MM.1S (cell line): ENCODE measurements at regions not wholly inside any gene's neighbourhood (a gene's known extent, or its start where the extent isn't known, plus 50 kb on each side); places are given as distances from the start of the nearest gene placed in this dataset.

ENCODE experiments used
- DNase-seq: peaks from one replicate; pipeline ENCODE4 v3.0.0-alpha.2; 2015
- H2AFZ ChIP-seq: fragments of 300-600 bp; sonication (generic); 2 replicates; pipeline ENCODE4 v1.6.0; 2016; ENCODE audit warnings: antibody characterized with exemption, low read length
- H3F3A ChIP-seq: fragments of 300-600 bp; sonication (generic); 2 replicates; pipeline ENCODE4 v1.6.1; 2016; ENCODE audit warnings: mild to moderate bottlenecking, antibody characterized with exemption, low read length, moderate library complexity, mixed read lengths; ENCODE audit not compliant: insufficient read depth
- H3K27ac ChIP-seq: fragments of 300-600 bp; sonication (generic); 2 replicates; pipeline ENCODE4 v1.5.1; 2016; ENCODE audit warnings: mild to moderate bottlenecking, low read length
- H3K27me3 ChIP-seq: fragments of 300-600 bp; sonication (generic); replicated peaks from 2 replicates; pipeline ENCODE4 v1.6.0; 2016; ENCODE audit warnings: low read length; ENCODE audit not compliant: insufficient read depth
- H3K36me3 ChIP-seq: fragments of 300-600 bp; sonication (generic); replicated peaks from 2 replicates; pipeline ENCODE4 v1.6.1; 2016; ENCODE audit warnings: mild to moderate bottlenecking, low read length, mixed read lengths; ENCODE audit not compliant: insufficient read depth
- H3K4me1 ChIP-seq: fragments of 300-600 bp; sonication (generic); 2 replicates; pipeline ENCODE4 v1.6.1; 2016; ENCODE audit warnings: low read length, mixed read lengths
- H3K4me2 ChIP-seq: fragments of 300-600 bp; sonication (generic); 2 replicates; pipeline ENCODE4 v1.6.0; 2016; ENCODE audit warnings: low read depth, low read length
- H3K4me3 ChIP-seq: fragments of 300-600 bp; sonication (generic); 2 replicates; pipeline ENCODE4 v1.5.1; 2016; ENCODE audit warnings: low read length, mixed read lengths
- H3K79me2 ChIP-seq: fragments of 300-600 bp; sonication (generic); 2 replicates; pipeline ENCODE4 v1.6.1; 2016; ENCODE audit warnings: mixed run types, low read length, mixed read lengths
- H3K9ac ChIP-seq: fragments of 300-600 bp; sonication (generic); 2 replicates; pipeline ENCODE4 v1.6.1; 2016; ENCODE audit warnings: low read length, mixed read lengths
- H3K9me2 ChIP-seq: fragments of 300-600 bp; sonication (generic); replicated peaks from 2 replicates; pipeline ENCODE4 v1.6.1; 2016; ENCODE audit warnings: mild to moderate bottlenecking, low read length, mixed read lengths; ENCODE audit not compliant: insufficient read depth
- H3K9me3 ChIP-seq: fragments of 300-600 bp; sonication (generic); replicated peaks from 2 replicates; pipeline ENCODE4 v1.6.1; 2016; ENCODE audit warnings: mild to moderate bottlenecking, low read length, mixed read lengths; ENCODE audit not compliant: insufficient read depth
- H4K20me1 ChIP-seq: fragments of 300-600 bp; sonication (generic); 2 replicates; pipeline ENCODE4 v1.6.1; 2016; ENCODE audit warnings: mild to moderate bottlenecking, low read length, moderate library complexity, mixed read lengths; ENCODE audit not compliant: insufficient read depth
- CTCF ChIP-seq: fragments of 300-600 bp; sonication (generic); IDR thresholded peaks from 2 replicates; pipeline ENCODE4 v1.5.1; 2016; ENCODE audit warnings: antibody characterized with exemption, low read length, mixed read lengths
- EZH2 ChIP-seq: fragments of 300-600 bp; sonication (generic); optimal IDR thresholded peaks from 2 replicates; pipeline ENCODE3; 2017; ENCODE audit warnings: low read depth, mild to moderate bottlenecking, antibody characterized with exemption, low read length, mixed read lengths
- EZH2phosphoT487 ChIP-seq: fragments of 300-600 bp; sonication (generic); IDR thresholded peaks from 2 replicates; pipeline ENCODE4 v1.6.1; 2018; ENCODE audit warnings: antibody characterized with exemption, low read length

GRCh38 chr6:11830520-11830919 is 51.9 kb upstream of the ADTRP start:
- no peak for DNase-seq
- Histone ChIP-seq H3K27me3 (no peaks in the 10 kb centered on the region), H4K20me1 (no peaks in the 10 kb centered on the region), H3K9me2 (no peaks in the 10 kb centered on the region), H3F3A (peaks cover 53% of the 10 kb centered on the region), H3K4me1 (peaks cover 72% of the 10 kb centered on the region), H3K9ac (peak overlapping the region; percentile 60), H3K4me3 (no peak overlapping the region), H3K36me3 (no peaks in the 10 kb centered on the region), H3K4me2 (peak overlapping the region; percentile 30), H3K27ac (peak overlapping the region; percentile 100), H3K79me2 (no peaks in the 10 kb centered on the region; the same call in 1 of the 2 replicates), H2AFZ (no peak overlapping the region), H3K9me3 (no peaks in the 10 kb centered on the region)
- TF ChIP-seq EZH2: no peak
- TF ChIP-seq CTCF: no peak
- no peak for TF ChIP-seq EZH2phosphoT487

- no peak overlapping the region for H3K4me3 ChIP-seq
- peaks cover 49% of the 10 kb centered on the region for H3F3A ChIP-seq
- H2AFZ ChIP-seq: no peak overlapping the region
- H3K79me2 ChIP-seq: no peaks in the 10 kb centered on the region; the same call in 1 of the 2 replicates
- H3K27ac ChIP-seq: peak overlapping the region; percentile 100
- H3K27me3 ChIP-seq: no peaks in the 10 kb centered on the region
- H4K20me1 ChIP-seq: no peaks in the 10 kb centered on the region
- H3K4me1 ChIP-seq: peaks cover 68% of the 10 kb centered on the region
- peak overlapping the region; percentile 60 for H3K9ac ChIP-seq
- peak overlapping the region; percentile 30 for H3K4me2 ChIP-seq
- H3K9me3 ChIP-seq: no peaks in the 10 kb centered on the region
- TF ChIP-seq EZH2: no peak
- no peak for TF ChIP-seq EZH2phosphoT487
- TF ChIP-seq CTCF: no peak
- DNase-seq: peak; percentile 96
- no peaks in the 10 kb centered on the region for H3K9me2 ChIP-seq
- no peaks in the 10 kb centered on the region for H3K36me3 ChIP-seq
Measured at GRCh38 chr6:11830105-11830504, 51.5 kb upstream of the ADTRP start.

- no peaks in the 10 kb centered on the region for H3K9me3 ChIP-seq
- DNase-seq: peak; percentile 39
- H2AFZ ChIP-seq: no peak overlapping the region
- TF ChIP-seq EZH2phosphoT487: no peak
- no peak for TF ChIP-seq CTCF
- no peak for TF ChIP-seq EZH2
- peaks cover 33% of the 10 kb centered on the region for H3F3A ChIP-seq
- H3K36me3 ChIP-seq: no peaks in the 10 kb centered on the region
- H3K9me2 ChIP-seq: no peaks in the 10 kb centered on the region
- H3K27me3 ChIP-seq: no peaks in the 10 kb centered on the region
- H3K79me2 ChIP-seq: no peaks in the 10 kb centered on the region; the same call in 1 of the 2 replicates
- H3K9ac ChIP-seq: no peak overlapping the region
- H3K27ac ChIP-seq: peak overlapping the region; percentile 100
- no peak overlapping the region for H3K4me3 ChIP-seq
- peaks cover 53% of the 10 kb centered on the region for H3K4me1 ChIP-seq
- peak overlapping the region; percentile 27; the same call in 1 of the 2 replicates for H3K4me2 ChIP-seq
- H4K20me1 ChIP-seq: no peaks in the 10 kb centered on the region
Measured at GRCh38 chr6:11828262-11828870, 49.8 kb upstream of the ADTRP start.
